NCI-H1417 treated with DMSO at 0.1 percent for 48 hours (cell line): ENCODE measurements at regions not wholly inside any gene's neighbourhood (a gene's known extent, or its start where the extent isn't known, plus 50 kb on each side); places are given as distances from the start of the nearest gene placed in this dataset.

Experiments
- DNase-seq: peaks from one replicate; lab custom pipeline; 2025; lab: John Stamatoyannopoulos, UW

- no peak for DNase-seq
These were observed 532.7 kb upstream of the POU3F3 start for GRCh38 chr2:104321116-104321795.

- DNase-seq, result no peak
These were observed 532.0 kb upstream of the POU3F3 start for GRCh38 chr2:104321796-104322349.

- no peak for DNase-seq
These were observed 521.2 kb upstream of the POU3F3 start for GRCh38 chr2:104332731-104333130.

GRCh38 chr2:104337869-104338268, 516.0 kb upstream of the POU3F3 start:
- no peak for DNase-seq

- no peak for DNase-seq
These were observed 513.8 kb upstream of the POU3F3 start for GRCh38 chr2:104340162-104340561.

- no peak for DNase-seq
These were observed 512.8 kb upstream of the POU3F3 start for GRCh38 chr2:104340879-104341828.

GRCh38 chr2:104344306-104344705, 509.6 kb upstream of the POU3F3 start:
- DNase-seq, result no peak

GRCh38 chr2:104344985-104345384, 508.9 kb upstream of the POU3F3 start:
- DNase-seq, result no peak

GRCh38 chr2:104358122-104358521, 495.8 kb upstream of the POU3F3 start:
- DNase-seq, result no peak

- DNase-seq, result no peak
These were observed 492.5 kb upstream of the POU3F3 start for GRCh38 chr2:104361414-104361813.

GRCh38 chr2:104368089-104368488, 485.8 kb upstream of the POU3F3 start:
- DNase-seq, result no peak

GRCh38 chr2:104371087-104371781, 482.7 kb upstream of the POU3F3 start:
- DNase-seq, result no peak

- no peak for DNase-seq
These were observed 478.7 kb upstream of the POU3F3 start for GRCh38 chr2:104375206-104375605.

GRCh38 chr2:104378853-104379374, 475.0 kb upstream of the POU3F3 start:
- DNase-seq, result no peak

GRCh38 chr2:104384961-104385360, 469.0 kb upstream of the POU3F3 start:
- no peak for DNase-seq

- DNase-seq, result no peak
These were observed 468.2 kb upstream of the POU3F3 start for GRCh38 chr2:104385743-104386142.

- no peak for DNase-seq
These were observed 465.6 kb upstream of the POU3F3 start for GRCh38 chr2:104388296-104388695.

- DNase-seq, result no peak
These were observed 451.1 kb upstream of the POU3F3 start for GRCh38 chr2:104402825-104403224.

GRCh38 chr2:104404526-104404925, 449.4 kb upstream of the POU3F3 start:
- no peak for DNase-seq

GRCh38 chr2:104405623-104406022, 448.3 kb upstream of the POU3F3 start:
- DNase-seq, result no peak

- no peak for DNase-seq
These were observed 447.6 kb upstream of the POU3F3 start for GRCh38 chr2:104406261-104406726.

- no peak for DNase-seq
These were observed 446.3 kb upstream of the POU3F3 start for GRCh38 chr2:104407641-104408040.
